Epithelial cell of esophagus (primary cell): ENCODE measurements at regions not wholly inside any gene's neighbourhood (a gene's known extent, or its start where the extent isn't known, plus 50 kb on each side); places are given as distances from the start of the nearest gene placed in this dataset.
"Not testable (repeated sequence)": the region's sequence is repeated elsewhere in the genome, so short reads cannot be mapped to it uniquely, and the experiment has no call there.

Experiments used
- DNase-seq: peaks from one replicate; pipeline ENCODE4 v3.0.0; 2010; ENCODE audit warnings: low read depth
- H3K4me3 ChIP-seq: 2 replicates; pipeline ENCODE4 v1.5.1; 2011; ENCODE audit warnings: mild to moderate bottlenecking, low read length, control low read depth
- TF ChIP-seq, protein P1 (sequence below): IDR thresholded peaks from 2 replicates; pipeline ENCODE4 v1.5.1; 2011; ENCODE audit warnings: low read depth, mild to moderate bottlenecking, low read length, control low read depth, inconsistent platforms; ENCODE audit not compliant: insufficient read depth; ENCODE audit errors: missing control alignments

DNA sequence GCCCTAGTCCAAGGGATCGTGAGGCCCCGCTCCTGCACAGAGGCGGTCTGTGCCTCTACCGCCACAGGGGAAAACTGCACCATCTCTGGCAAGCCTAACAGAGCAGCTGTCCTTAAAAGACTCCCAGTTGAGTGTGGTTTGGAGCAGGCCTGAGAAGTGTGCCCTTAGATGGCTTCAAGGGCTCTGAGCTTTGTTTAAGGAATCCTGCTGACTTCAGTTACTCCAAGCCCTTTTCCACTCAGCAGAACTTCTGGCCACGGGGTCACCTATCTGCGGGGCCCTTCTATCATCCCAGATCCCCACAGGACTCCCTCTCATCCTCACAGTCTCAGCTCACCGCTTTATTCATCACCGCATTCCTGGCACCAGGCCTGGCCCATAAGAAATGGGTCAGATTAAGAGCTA lies 131.5 kb downstream of the CCDC74A start:
- TF ChIP-seq, protein P1, sequence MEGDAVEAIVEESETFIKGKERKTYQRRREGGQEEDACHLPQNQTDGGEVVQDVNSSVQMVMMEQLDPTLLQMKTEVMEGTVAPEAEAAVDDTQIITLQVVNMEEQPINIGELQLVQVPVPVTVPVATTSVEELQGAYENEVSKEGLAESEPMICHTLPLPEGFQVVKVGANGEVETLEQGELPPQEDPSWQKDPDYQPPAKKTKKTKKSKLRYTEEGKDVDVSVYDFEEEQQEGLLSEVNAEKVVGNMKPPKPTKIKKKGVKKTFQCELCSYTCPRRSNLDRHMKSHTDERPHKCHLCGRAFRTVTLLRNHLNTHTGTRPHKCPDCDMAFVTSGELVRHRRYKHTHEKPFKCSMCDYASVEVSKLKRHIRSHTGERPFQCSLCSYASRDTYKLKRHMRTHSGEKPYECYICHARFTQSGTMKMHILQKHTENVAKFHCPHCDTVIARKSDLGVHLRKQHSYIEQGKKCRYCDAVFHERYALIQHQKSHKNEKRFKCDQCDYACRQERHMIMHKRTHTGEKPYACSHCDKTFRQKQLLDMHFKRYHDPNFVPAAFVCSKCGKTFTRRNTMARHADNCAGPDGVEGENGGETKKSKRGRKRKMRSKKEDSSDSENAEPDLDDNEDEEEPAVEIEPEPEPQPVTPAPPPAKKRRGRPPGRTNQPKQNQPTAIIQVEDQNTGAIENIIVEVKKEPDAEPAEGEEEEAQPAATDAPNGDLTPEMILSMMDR = no peak
- no peak for DNase-seq
- no peak overlapping the region for H3K4me3 ChIP-seq

DNA sequence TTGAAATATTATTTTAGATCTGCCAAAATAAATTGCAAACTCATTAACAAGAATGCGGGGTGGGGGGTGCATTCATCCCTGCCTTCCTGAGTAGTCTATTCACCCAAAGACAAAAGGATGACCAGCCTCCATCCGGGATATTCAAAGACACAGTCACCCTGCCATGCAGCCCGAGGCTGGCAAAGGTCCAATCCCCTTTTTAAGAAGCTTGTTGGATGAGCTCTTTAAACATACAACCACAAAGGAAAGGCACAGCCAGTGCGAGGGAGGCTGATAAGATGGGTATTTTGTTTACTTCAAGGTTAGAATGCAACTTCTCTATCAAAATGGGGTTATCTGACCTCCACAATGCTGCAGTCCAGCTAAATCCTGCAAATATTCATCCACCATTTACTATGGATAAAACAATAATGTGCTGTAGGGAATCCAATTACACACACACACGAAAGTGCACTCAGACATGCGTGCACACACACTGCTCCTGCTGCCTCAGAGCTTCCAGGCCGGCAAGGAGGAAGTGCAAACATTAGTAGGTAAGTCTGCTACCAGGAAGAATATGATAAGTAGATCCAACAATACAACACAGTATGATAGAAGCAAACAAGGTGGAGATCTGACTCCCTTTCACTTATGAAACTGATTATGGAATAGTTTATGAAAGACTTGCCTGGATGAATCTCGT lies 133.6 kb downstream of the CCDC74A start:
- not testable (repeated sequence) for H3K4me3 ChIP-seq
- peak; percentile 35 for DNase-seq

- peak; percentile 62 for DNase-seq
- H3K4me3 ChIP-seq = not testable (repeated sequence)
Measured at GRCh38 chr2:131661884-131662535, 134.3 kb downstream of the CCDC74A start.

DNA sequence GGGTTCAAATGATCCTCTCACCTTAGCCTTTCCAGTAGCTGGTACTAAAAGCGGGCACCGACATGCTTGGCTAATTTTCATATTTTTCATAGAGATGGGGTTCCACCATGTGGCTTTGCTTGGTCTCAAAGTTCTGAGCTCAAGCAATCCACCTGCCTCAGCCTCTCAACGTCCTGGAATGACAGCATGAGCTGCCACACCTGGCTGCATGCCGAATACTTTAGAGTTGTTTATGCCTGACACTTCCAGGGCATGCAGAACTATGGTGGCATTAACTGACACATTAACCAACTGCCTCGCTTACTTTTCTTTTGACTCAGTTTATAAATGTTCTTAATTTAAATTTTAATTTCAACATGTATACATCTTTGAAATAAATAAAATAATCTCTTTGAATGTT lies 135.8 kb downstream of the CCDC74A start:
- DNase-seq, H3K4me3 ChIP-seq: not testable (repeated sequence)

DNA sequence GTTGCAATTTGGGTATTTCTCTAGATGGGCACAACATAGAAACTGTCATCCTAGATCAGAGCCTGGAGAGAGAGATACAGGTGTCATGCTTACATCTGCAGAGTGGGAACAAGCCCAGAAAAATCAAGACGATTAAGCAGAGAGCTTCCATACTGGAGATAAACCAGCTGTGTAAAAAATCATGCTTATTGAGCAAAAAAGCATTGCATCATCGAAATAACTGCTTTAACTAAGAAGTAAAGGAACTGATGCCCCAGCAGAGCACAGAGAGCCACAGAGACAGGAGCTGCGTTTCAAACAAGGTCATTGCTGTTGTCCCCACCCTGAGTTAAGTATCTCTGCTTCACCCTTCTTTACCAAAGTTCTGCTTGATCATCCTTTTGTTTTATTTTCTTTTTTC lies 138.0 kb downstream of the CCDC74A start:
- DNase-seq, H3K4me3 ChIP-seq: not testable (repeated sequence)

- peak; percentile 92 for DNase-seq
- not testable (repeated sequence) for H3K4me3 ChIP-seq
Measured at GRCh38 chr2:131668794-131669540, 141.3 kb downstream of the CCDC74A start.

GRCh38 chr2:131671841-131672470 lies 144.3 kb downstream of the CCDC74A start:
- DNase-seq, H3K4me3 ChIP-seq: not testable (repeated sequence)

- TF ChIP-seq, protein P1 = peak; percentile 62
- H3K4me3 ChIP-seq = peak overlapping the region; percentile 16
- DNase-seq = peak; percentile 77
Measured at GRCh38 chr2:131672471-131673399, 145.0 kb downstream of the CCDC74A start.

GRCh38 chr2:131673400-131674173 lies 145.9 kb downstream of the CCDC74A start:
- peak; percentile 68 for DNase-seq
- H3K4me3 ChIP-seq = peak overlapping the region; percentile 24
- TF ChIP-seq, protein P1 = peak; percentile 75
